ENCODE measurements at regions not wholly inside any gene's neighbourhood (a gene's known extent, or its start where the extent isn't known, plus 50 kb on each side); places are given as distances from the start of the nearest gene placed in this dataset.

GRCh38 chr6:122026582-122027369, 372.7 kb upstream of the HSF2 start:
- DNase-seq, result no peak

GRCh38 chr6:122028933-122029522, 370.4 kb upstream of the HSF2 start:
- no peak for DNase-seq

- peak; percentile 36 for DNase-seq
These were observed 365.8 kb upstream of the HSF2 start for GRCh38 chr6:122033564-122034181.

GRCh38 chr6:122035173-122035572, 364.3 kb upstream of the HSF2 start:
- no peak for DNase-seq

- no peak for DNase-seq
These were observed 359.2 kb upstream of the HSF2 start for GRCh38 chr6:122040261-122040660.

- DNase-seq, result no peak
These were observed 357.1 kb upstream of the HSF2 start for GRCh38 chr6:122042380-122042779.

GRCh38 chr6:122042960-122043735, 356.3 kb upstream of the HSF2 start:
- DNase-seq, result no peak

GRCh38 chr6:122048570-122048969, 350.9 kb upstream of the HSF2 start:
- DNase-seq, result no peak

- no peak for DNase-seq
These were observed 350.1 kb upstream of the HSF2 start for GRCh38 chr6:122049341-122049740.

- DNase-seq, result no peak
These were observed 349.2 kb upstream of the HSF2 start for GRCh38 chr6:122050242-122050755.

GRCh38 chr6:122052346-122052900, 347.0 kb upstream of the HSF2 start:
- DNase-seq, result no peak

GRCh38 chr6:122059918-122060317, 339.5 kb upstream of the HSF2 start:
- DNase-seq, result no peak

GRCh38 chr6:122061855-122062254, 337.6 kb upstream of the HSF2 start:
- DNase-seq, result no peak

- DNase-seq, result no peak
These were observed 336.4 kb upstream of the HSF2 start for GRCh38 chr6:122063076-122063475.

GRCh38 chr6:122063761-122064160, 335.7 kb upstream of the HSF2 start:
- DNase-seq, result no peak

- DNase-seq, result no peak
These were observed 333.3 kb upstream of the HSF2 start for GRCh38 chr6:122066200-122066599.

GRCh38 chr6:122068291-122068769, 331.1 kb upstream of the HSF2 start:
- DNase-seq, result no peak

GRCh38 chr6:122069932-122070331, 329.5 kb upstream of the HSF2 start:
- DNase-seq, result no peak

GRCh38 chr6:122072014-122072647, 327.3 kb upstream of the HSF2 start:
- no peak for DNase-seq

- DNase-seq, result no peak
These were observed 324.2 kb upstream of the HSF2 start for GRCh38 chr6:122075084-122075838.

- no peak for DNase-seq
These were observed 323.5 kb upstream of the HSF2 start for GRCh38 chr6:122075917-122076316.
